ENCODE measurements at regions not wholly inside any gene's neighbourhood (a gene's known extent, or its start where the extent isn't known, plus 50 kb on each side); places are given as distances from the start of the nearest gene placed in this dataset.

DNA sequence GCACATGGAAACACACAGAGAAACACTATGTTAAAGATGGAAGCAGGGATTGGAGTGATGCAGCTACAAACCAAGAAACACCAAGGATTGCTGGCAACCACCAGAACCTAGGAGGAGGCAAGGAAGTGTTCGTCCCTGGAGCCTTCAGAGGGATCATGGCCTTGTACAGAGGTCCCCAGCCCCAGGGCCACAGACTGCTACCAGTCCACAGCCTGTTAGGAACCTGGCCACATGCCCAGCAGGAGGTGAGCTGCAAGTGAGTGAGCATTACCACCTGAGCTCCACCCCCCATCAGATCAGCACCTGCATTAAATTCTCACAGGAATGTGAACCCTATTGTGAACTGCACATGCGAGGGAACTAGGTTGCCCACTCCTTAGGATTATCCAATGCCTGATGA lies 505.7 kb upstream of the MDFIC2 start:
- DNase-seq = no peak
- Mint-ChIP-seq H3K9me3 (ENCODE audit: unreplicated experiment) (no peaks in the 10 kb centered on the region), H3K36me3 (ENCODE audit: insufficient read depth, unreplicated experiment) (no peaks in the 10 kb centered on the region), H3K4me1 (ENCODE audit: low read depth, unreplicated experiment) (no peaks in the 10 kb centered on the region), H3K4me3 (ENCODE audit: unreplicated experiment) (no peak overlapping the region), H3K27ac (ENCODE audit: unreplicated experiment) (no peak overlapping the region), H3K27me3 (ENCODE audit: insufficient read depth, unreplicated experiment) (peaks cover 8% of the 10 kb centered on the region)
- CTCF ChIA-PET = no interaction called here
- Histone ChIP-seq H3K36me3 (ENCODE audit: control insufficient read depth, insufficient read depth, low read length) (no peaks in the 10 kb centered on the region), H3K4me1 (no peaks in the 10 kb centered on the region), H3K27me3 (replicated peaks; ENCODE audit: control insufficient read depth, insufficient read depth, low read length) (no peaks in the 10 kb centered on the region), H3K4me3 (ENCODE audit: low read depth, low read length) (no peak overlapping the region), H3K9me3 (no peaks in the 10 kb centered on the region)
- intact Hi-C loops (cut with micrococcal nuclease; ENCODE audit: unreplicated experiment) = no loop called here
- POLR2A ChIA-PET = no interaction called here
- no TSS peak for BruUV-seq (replicated peaks)
- TF ChIP-seq, protein P1, sequence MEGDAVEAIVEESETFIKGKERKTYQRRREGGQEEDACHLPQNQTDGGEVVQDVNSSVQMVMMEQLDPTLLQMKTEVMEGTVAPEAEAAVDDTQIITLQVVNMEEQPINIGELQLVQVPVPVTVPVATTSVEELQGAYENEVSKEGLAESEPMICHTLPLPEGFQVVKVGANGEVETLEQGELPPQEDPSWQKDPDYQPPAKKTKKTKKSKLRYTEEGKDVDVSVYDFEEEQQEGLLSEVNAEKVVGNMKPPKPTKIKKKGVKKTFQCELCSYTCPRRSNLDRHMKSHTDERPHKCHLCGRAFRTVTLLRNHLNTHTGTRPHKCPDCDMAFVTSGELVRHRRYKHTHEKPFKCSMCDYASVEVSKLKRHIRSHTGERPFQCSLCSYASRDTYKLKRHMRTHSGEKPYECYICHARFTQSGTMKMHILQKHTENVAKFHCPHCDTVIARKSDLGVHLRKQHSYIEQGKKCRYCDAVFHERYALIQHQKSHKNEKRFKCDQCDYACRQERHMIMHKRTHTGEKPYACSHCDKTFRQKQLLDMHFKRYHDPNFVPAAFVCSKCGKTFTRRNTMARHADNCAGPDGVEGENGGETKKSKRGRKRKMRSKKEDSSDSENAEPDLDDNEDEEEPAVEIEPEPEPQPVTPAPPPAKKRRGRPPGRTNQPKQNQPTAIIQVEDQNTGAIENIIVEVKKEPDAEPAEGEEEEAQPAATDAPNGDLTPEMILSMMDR (IDR thresholded peaks at IDR 0.05; ENCODE audit: insufficient read depth in 1 of 2, low read depth in 1 of 2, low read length in 1 of 2, severe bottlenecking in 1 of 2, unreplicated experiment in 1 of 2) = no peak

DNA sequence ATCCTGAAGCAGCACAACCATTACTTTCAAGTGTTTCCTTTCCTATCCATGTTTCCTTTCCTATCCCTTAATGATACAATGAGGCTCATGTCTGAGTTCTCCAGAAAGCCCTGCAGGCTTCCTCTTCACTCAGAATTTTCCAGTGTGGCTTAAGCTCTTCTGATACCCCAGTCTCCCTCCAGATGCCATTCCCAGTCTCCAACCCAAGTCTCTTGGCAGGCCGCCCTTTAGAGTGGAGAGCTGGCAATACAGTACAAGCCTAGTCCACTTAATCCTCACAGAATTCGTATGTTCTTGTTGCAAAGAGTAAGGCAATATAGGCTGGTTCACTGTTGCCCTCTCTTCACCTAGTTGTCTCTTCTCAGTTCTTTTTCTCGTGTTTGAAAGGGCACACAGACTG lies 503.9 kb upstream of the MDFIC2 start:
- Histone ChIP-seq H3K4me1 (no peaks in the 10 kb centered on the region), H3K36me3 (ENCODE audit: control insufficient read depth, insufficient read depth, low read length) (no peaks in the 10 kb centered on the region), H3K27me3 (replicated peaks; ENCODE audit: control insufficient read depth, insufficient read depth, low read length) (no peaks in the 10 kb centered on the region), H3K9me3 (no peaks in the 10 kb centered on the region), H3K4me3 (ENCODE audit: low read depth, low read length) (no peak overlapping the region)
- Mint-ChIP-seq H3K27me3 (ENCODE audit: insufficient read depth, unreplicated experiment) (peaks cover 8% of the 10 kb centered on the region), H3K4me1 (ENCODE audit: low read depth, unreplicated experiment) (no peaks in the 10 kb centered on the region), H3K27ac (ENCODE audit: unreplicated experiment) (no peak overlapping the region), H3K4me3 (ENCODE audit: unreplicated experiment) (no peak overlapping the region), H3K9me3 (ENCODE audit: unreplicated experiment) (no peaks in the 10 kb centered on the region), H3K36me3 (ENCODE audit: insufficient read depth, unreplicated experiment) (no peaks in the 10 kb centered on the region)
- BruUV-seq (replicated peaks) = no TSS peak
- intact Hi-C loops (cut with micrococcal nuclease; ENCODE audit: unreplicated experiment) = no loop called here
- TF ChIP-seq, protein P1 (IDR thresholded peaks at IDR 0.05; ENCODE audit: insufficient read depth in 1 of 2, low read depth in 1 of 2, low read length in 1 of 2, severe bottlenecking in 1 of 2, unreplicated experiment in 1 of 2) = no peak
- ChIA-PET POLR2A (no interaction called here), CTCF (no interaction called here)
- DNase-seq = no peak

DNA sequence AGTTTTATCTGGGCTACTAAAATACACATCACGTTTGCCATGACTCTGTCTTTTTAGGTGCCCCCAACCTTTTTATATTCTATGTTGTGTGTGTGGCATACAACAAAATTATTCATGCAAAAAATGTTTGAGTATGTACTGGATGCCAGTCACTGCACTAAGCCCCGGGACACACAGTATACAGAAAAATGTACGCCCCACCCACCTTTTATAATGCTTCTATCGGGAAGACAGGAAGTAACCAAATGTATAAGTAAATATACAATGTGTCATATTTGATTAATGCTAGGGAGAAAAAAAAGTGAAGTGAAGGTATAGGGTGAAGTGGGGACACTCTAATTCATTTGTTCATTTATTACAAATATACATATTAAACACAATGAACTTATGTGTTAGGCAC lies 503.4 kb upstream of the MDFIC2 start:
- H3K36me3 Mint-ChIP-seq (ENCODE audit: insufficient read depth, unreplicated experiment) = no peaks in the 10 kb centered on the region
- peaks cover 8% of the 10 kb centered on the region for H3K27me3 Mint-ChIP-seq (ENCODE audit: insufficient read depth, unreplicated experiment)
- Histone ChIP-seq H3K4me3 (ENCODE audit: low read depth, low read length) (no peak overlapping the region), H3K9me3 (no peaks in the 10 kb centered on the region), H3K36me3 (ENCODE audit: control insufficient read depth, insufficient read depth, low read length) (no peaks in the 10 kb centered on the region), H3K27me3 (replicated peaks; ENCODE audit: control insufficient read depth, insufficient read depth, low read length) (no peaks in the 10 kb centered on the region), H3K4me1 (no peaks in the 10 kb centered on the region)
- TF ChIP-seq, protein P1 (IDR thresholded peaks at IDR 0.05; ENCODE audit: insufficient read depth in 1 of 2, low read depth in 1 of 2, low read length in 1 of 2, severe bottlenecking in 1 of 2, unreplicated experiment in 1 of 2) = no peak
- H3K4me3 Mint-ChIP-seq (ENCODE audit: unreplicated experiment) = no peak overlapping the region
- H3K27ac Mint-ChIP-seq (ENCODE audit: unreplicated experiment) = no peak overlapping the region
- CTCF ChIA-PET = no interaction called here
- no peak for DNase-seq
- intact Hi-C loops (cut with micrococcal nuclease; ENCODE audit: unreplicated experiment) = no loop called here
- POLR2A ChIA-PET = no interaction called here
- no TSS peak for BruUV-seq (replicated peaks)
- H3K9me3 Mint-ChIP-seq (ENCODE audit: unreplicated experiment) = no peaks in the 10 kb centered on the region
- no peaks in the 10 kb centered on the region for H3K4me1 Mint-ChIP-seq (ENCODE audit: low read depth, unreplicated experiment)

All from Caco-2 (cell line).